Psoas muscle (tissue), 7 donors: ENCODE measurements at regions not wholly inside any gene's neighbourhood (a gene's known extent, or its start where the extent isn't known, plus 50 kb on each side); places are given as distances from the start of the nearest gene placed in this dataset.

Experiments used
- ATAC-seq, 4 donors: fragments of 200-7000 bp; cut with Tn5 transposase; one replicate each; pipeline ENCODE4 v1.9.1; 2020; ENCODE audit warnings: moderate library complexity in 3 of 4, mild to moderate bottlenecking in 2 of 4
- DNase-seq, 2 donors: peaks; one replicate each; pipeline ENCODE4 v3.0.0-alpha.2; 2020
- H3K27ac ChIP-seq: fragments of 200-600 bp; one replicate; pipeline ENCODE4 v1.8.0; 2022
- H3K27me3 ChIP-seq, 3 donors: fragments of 200-600 bp in 1 of 3; one replicate each; pipeline versions ENCODE4 v1.6.1 to v1.8.0; 2013 to 2022; ENCODE audit warnings: low read length in 2 of 3, mild to moderate bottlenecking in 2 of 3, moderate library complexity in 1 of 3; ENCODE audit not compliant: insufficient read depth in 3 of 3
- H3K36me3 ChIP-seq, 2 donors: fragments of 200-600 bp in 1 of 2; one replicate each; pipeline versions ENCODE4 v1.6.1 to v1.8.0; 2013 to 2022; ENCODE audit warnings: low read depth in 1 of 2, mild to moderate bottlenecking in 1 of 2, moderate library complexity in 1 of 2; ENCODE audit not compliant: insufficient read depth in 1 of 2
- H3K4me1 ChIP-seq: fragments of 200-600 bp; one replicate; pipeline ENCODE4 v1.8.0; 2022
- H3K4me3 ChIP-seq: fragments of 200-600 bp; one replicate; pipeline ENCODE4 v1.8.0; 2022; ENCODE audit warnings: mild to moderate bottlenecking
- H3K9me3 ChIP-seq: fragments of 200-600 bp; one replicate; pipeline ENCODE4 v1.8.0; 2022
- CTCF ChIP-seq: fragments of 200-600 bp; IDR thresholded peaks from one replicate; pipeline ENCODE4 v1.8.0; 2022; ENCODE audit warnings: antibody characterized with exemption
- WGBS, 3 donors: extraction: QIAGEN DNeasy Blood & Tissue Kit; methylation state at CpG; one replicate each; pipeline versions ENCODE4 v1.1.6 to v1.1.7; 2013; 5-methylcytosine and 5-hydroxymethylcytosine counted together
- intact Hi-C, 2 donors: fragments of 100-400 bp; cut with DNase I; formaldehyde crosslinking; loops; one replicate each; pipeline versions ENCODE4 v1.11.0 to v1.14.2; 2022
- donor health status: healthy with polysubstance abuse.
- donor health status: DM: no; HTN: no; CAD: no; lungs with moderate emphysema.
- donor health status: Bipolar disorder and iron deficiency.
- donor health status: healthy.
- donor health status: DM: yes; HTN: yes; CAD: no.
- donor health status: DM: no; HTN: no; CAD: no.
- donor health status: DM: yes; HTN: yes; CAD: no.

- Histone ChIP-seq H3K9me3 (peaks cover 11% of the 10 kb centered on the region), H3K27ac (no peak overlapping the region), H3K4me1 (peaks cover 1% of the 10 kb centered on the region), H3K4me3 (no peak overlapping the region), H3K27me3 (no peaks in the 10 kb centered on the region), H3K36me3 (no peaks in the 10 kb centered on the region)
- intact Hi-C loops: no loop called here
- WGBS, 3 donors: 88 to 92% (median 91%) methylated on average over 4 of the region's 4 CpGs
- ATAC-seq: no peak
- no peak for TF ChIP-seq CTCF
- DNase-seq: no peak
Measured at GRCh38 chr15:31494786-31495185, 168.2 kb downstream of the KLF13 start.

- H3K27me3 ChIP-seq: no peaks in the 10 kb centered on the region
- no peaks in the 10 kb centered on the region for H3K4me1 ChIP-seq
- H3K9me3 ChIP-seq: peaks cover 11% of the 10 kb centered on the region
- 80 to 86% (median 81%) methylated on average over 4 of the region's 4 CpGs for WGBS, 3 donors
- H3K4me3 ChIP-seq: no peak overlapping the region
- DNase-seq: no peak
- TF ChIP-seq CTCF: no peak
- H3K27ac ChIP-seq: no peak overlapping the region
- no peak for ATAC-seq
- intact Hi-C loops: no loop called here
- H3K36me3 ChIP-seq: no peaks in the 10 kb centered on the region
Measured at GRCh38 chr15:31495281-31495680, 168.6 kb downstream of the KLF13 start.

GRCh38 chr15:31497838-31498237 is 171.2 kb downstream of the KLF13 start:
- ATAC-seq (no peak), DNase-seq (no peak)
- Histone ChIP-seq H3K4me3 (no peak overlapping the region), H3K27me3 (no peaks in the 10 kb centered on the region), H3K4me1 (no peaks in the 10 kb centered on the region), H3K27ac (no peak overlapping the region), H3K9me3 (no peaks in the 10 kb centered on the region), H3K36me3 (no peaks in the 10 kb centered on the region)
- intact Hi-C loops: no loop called here
- 88 to 93% (median 92%) methylated on average over 2 of the region's 2 CpGs for WGBS, 3 donors
- no peak for TF ChIP-seq CTCF

GRCh38 chr15:31498329-31498728 is 171.7 kb downstream of the KLF13 start:
- TF ChIP-seq CTCF: no peak
- 96 to 100% (median 98%) methylated on average over 1 of the region's 1 CpG for WGBS, 3 donors
- intact Hi-C loops: no loop called here
- Histone ChIP-seq H3K4me3 (no peak overlapping the region), H3K27ac (no peak overlapping the region), H3K27me3 (no peaks in the 10 kb centered on the region), H3K9me3 (no peaks in the 10 kb centered on the region), H3K36me3 (no peaks in the 10 kb centered on the region), H3K4me1 (no peaks in the 10 kb centered on the region)
- ATAC-seq: no peak
- no peak for DNase-seq

- Histone ChIP-seq H3K4me3 (no peak overlapping the region), H3K27me3 (no peaks in the 10 kb centered on the region), H3K9me3 (no peaks in the 10 kb centered on the region), H3K36me3 (no peaks in the 10 kb centered on the region), H3K4me1 (no peaks in the 10 kb centered on the region), H3K27ac (no peak overlapping the region)
- ATAC-seq (no peak), DNase-seq (no peak)
- intact Hi-C loops: no loop called here
- 87 to 91% (median 90%) methylated on average over 4 of the region's 4 CpGs for WGBS, 3 donors
- no peak for TF ChIP-seq CTCF
Measured at GRCh38 chr15:31498756-31499155, 172.1 kb downstream of the KLF13 start.
